GM19395 (cell line): ENCODE measurements at regions not wholly inside any gene's neighbourhood (a gene's known extent, or its start where the extent isn't known, plus 50 kb on each side); places are given as distances from the start of the nearest gene placed in this dataset.
A peak's percentile ranks its signal among the peaks of the same experiment; 100 is the strongest.

Experiments used
- ATAC-seq: cut with Tn5 transposase; IDR thresholded peaks from one replicate; pipeline ENCODE4 v1.9.1; 2021; ENCODE audit warnings: mild to moderate bottlenecking, moderate library complexity; ENCODE audit not compliant: unreplicated experiment

DNA sequence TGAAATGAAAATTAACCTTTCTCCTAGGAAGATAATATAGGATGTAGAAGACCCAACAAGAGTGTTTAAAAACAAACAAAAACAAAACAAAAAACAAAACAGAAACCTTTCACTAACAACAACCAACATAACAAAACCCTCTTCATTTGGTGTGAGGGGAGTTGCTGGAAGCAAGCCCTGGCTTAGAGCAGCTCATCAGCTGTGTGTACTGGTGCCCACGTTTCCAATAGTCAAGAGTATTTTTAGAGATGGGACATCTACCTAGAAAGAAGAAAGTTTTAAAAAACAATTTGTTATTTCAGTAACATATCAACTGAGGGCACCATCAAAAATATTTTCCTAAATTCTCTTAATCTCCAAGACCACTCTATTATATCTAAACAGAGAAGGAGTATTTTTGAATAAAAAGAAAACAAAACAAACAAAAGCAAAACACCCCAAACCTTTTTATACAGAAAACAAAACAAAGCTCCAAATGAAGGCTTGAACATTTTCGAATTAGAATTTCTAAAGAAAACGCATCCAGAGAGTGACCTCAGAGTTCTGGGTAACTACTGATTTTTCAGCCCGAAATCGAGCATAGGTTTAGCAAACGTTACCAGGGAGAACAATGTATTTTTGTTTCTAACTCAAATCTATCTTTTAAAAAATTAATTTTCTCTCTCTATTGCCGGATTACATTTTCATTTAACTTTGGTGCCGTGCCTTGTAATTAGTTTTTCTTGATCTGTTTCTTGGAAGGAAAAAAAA is 134.6 kb downstream of the INSIG2 start:
- no peak for ATAC-seq

DNA sequence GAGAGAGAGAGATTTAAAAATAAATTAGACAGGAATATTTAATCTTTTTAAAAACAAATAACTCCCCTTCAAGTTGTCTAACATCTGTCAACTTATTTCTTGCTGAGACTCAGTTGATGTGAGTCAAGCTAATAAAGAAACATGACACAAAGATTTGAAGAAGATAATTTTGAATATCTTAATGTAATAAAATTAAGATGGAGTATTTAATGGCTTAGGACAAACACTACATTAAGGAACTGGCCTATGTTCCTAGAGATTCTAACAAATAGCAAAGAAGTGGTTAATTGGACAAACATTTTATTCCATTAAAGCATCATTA is 134.0 kb downstream of the INSIG2 start:
- ATAC-seq, result no peak

DNA sequence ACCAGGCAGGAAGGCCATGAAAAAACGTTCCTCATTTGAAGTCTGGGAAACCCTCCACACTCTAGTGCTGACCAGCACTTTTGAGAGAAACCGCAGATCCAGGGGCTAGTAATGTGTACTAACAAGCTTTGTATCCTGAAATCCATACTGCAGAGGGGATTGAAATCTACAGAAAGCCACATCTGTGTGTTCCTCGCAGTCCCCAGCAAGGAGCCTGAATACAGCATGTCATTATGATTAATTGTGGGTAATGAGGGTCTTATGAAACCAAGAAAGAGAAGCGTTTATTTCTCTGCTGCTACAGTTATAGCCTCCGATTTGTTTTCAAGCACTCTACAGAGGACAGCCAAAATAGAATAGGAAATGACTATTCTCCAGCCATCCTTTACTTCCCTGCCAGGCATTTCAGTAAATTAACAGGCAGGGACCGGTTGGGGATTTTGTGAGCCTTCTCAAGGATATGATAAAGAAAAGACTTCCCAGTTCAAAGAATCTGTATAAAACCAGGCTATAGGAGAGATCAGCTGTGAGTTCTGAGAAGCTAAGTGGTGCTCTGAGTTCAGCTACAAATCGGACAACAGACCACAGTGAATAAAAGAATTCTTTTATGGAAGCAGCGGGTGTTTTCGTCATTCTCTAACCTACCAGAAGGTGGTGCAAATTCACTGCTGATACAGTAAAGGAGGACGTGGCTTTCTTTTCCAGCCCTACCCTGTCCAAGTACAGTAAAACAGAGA is 133.4 kb downstream of the INSIG2 start:
- ATAC-seq, result peak; percentile 70

DNA sequence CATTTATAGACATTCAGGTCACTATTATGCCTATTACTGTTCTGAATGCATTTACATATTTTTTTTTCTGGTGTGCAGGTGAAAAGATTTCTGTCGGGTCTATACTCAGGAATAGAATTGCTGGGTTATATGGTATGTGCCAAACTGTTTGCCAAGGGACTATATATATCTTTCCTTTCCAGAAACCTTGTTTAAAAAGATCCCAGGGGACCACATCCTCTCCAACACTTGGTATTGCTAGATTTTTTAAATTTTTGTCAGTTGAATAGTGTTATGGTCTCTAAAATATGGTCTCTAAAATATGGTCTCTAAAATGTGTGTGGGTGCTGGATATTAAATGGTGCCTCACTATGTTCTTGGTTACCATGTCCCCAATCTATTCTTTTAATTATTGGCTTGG is 131.3 kb downstream of the INSIG2 start:
- no peak for ATAC-seq

DNA sequence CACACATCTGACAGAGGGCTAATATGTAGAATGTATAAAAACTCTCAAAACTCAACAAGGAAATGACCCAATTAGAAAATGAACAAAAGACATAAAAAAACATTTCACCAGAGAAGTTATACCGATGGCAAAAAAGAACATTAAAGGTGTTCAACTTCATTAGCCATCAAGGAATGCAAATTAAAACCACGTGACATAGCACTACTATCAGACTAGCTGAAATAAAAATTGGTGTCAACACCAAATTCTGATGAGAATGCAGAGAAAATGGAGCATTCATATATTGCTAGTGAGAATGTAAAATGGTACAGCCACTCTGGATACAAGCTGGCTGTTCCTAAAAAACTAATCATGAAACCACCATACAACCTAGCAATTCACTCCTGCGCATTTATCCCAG is 128.0 kb downstream of the INSIG2 start:
- ATAC-seq, result no peak

DNA sequence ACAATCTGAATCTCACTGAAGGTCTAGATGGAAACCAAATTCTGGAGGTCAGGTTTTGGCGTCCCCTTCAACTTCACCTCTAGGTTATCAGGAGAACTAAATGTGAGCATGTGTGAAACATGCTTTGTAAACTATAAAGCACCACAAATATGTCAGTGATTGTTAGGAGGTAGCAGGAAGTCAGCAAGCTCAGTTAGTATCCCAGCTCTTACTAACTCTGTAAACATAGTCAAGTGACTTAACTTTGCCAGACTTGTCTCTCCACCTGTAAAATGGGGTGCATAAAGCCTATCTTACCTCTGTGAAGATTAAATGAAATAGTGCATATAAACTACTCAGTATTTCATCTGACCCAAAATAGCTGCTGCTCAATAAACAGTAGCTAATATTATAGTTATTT is 121.5 kb downstream of the INSIG2 start:
- no peak for ATAC-seq

DNA sequence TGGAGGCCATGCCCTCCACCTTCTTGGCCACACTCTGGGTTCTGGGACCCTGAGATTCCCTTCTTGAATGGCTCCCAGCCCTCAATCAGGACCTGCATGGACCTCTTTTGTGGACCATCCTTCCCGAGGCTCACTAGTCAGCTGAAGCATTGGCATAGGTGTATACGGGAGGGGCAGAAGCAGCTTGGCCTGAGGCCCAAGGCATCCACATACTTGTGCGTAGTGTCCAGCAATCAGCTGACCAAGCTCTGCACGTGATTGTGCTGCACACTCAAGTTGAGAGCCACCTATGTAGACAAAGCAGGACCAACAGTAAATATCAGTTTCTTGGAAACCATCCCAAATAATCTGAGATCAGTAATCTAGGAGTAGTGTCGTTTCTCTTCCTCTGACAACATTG is 119.6 kb downstream of the INSIG2 start:
- no peak for ATAC-seq

DNA sequence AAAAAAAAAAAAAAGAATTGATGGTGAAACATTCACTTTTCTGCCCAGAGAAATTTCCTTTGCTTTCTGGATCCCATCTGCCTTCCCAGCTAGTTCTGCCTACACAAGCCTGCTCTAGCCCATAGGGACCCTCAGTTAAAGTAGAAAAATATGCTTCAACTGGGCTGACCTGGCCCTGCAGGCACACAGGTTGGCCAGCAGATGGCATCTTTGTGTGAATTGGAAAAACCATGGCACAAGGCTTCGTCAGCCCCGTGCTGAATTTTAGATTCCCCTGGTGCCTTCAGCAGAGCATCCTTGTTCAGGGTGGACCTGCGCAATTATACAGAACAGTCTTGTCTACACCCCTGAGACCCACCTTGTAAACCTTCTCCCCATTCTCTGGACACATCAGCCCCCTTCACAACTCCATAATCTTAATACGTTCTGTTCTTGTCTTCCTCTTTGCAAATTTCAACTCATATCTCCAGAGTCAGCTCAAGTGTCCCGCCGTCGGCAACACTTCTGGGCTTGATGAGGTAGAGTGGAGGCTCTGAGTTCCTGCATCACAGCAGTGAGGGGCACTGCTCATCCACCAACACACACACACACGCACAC is 114.5 kb downstream of the INSIG2 start:
- ATAC-seq, result peak; percentile 99

DNA sequence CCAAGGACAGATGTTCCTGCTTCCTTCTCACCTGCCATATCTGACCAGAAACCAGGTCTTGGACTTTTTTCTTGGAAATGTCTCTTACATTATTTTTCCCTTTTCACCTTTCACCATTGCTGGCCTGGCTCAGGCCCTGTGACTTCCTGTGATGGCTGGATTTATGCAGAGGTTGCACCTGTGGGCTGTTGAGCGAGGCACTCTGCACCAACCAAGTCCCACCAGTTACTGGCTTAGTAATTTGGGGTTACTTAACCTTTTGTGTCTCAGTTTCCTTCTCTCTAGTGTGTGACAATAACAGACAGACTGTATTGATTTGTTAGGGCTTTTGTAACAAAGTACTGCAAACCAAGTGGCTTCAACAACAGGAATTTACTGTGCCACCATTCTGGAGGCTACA is 110.0 kb downstream of the INSIG2 start:
- ATAC-seq, result no peak

DNA sequence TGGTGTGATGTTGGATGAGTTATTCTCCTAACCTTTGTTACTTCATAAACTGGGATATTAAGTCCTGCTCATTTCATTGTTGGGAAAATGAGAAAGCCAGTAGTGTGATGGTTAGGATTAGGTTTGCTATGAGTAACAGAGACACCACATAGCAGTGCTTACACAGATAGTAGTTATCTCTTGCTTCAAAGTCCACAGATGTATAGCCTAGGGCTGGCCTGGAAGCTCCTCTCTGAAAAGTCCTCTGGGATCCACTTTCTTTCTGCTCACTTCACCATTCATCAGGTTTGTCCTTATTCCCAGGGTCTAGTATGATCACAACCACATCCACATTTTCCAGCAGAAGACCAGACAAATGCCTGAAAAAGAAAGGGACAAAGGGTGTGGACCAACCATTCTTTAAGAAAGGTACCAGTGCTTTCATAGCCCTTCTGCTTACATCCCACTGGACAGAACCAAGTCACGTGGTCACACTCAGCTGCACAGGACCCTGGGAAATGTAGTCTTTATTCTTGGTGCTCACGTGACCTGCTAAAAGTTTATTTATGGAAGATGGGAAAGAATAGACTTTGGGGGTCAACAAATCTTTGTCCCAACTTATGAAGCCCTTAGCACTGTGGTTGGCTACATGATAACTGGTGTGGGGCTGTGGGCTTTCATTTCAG is 108.9 kb downstream of the INSIG2 start:
- peak; percentile 75 for ATAC-seq

DNA sequence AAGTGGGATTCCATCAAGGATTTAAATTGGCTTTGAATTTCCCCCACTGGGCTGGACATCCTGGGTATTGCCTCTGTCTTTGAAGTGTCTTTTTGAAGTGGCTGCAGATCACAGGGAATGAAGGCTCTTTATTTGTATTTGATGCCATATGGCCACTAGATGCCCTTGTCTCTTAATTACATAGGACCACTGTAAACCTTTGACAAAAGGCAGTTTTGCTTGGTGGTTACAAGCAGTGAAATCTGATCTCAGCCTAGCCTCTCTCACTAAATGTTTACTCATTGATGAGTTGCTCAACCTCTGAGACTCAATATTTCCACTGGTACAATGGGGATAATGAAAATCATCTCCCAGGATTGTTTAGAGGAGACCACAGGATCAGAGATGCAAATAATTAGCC is 102.2 kb downstream of the INSIG2 start:
- no peak for ATAC-seq

DNA sequence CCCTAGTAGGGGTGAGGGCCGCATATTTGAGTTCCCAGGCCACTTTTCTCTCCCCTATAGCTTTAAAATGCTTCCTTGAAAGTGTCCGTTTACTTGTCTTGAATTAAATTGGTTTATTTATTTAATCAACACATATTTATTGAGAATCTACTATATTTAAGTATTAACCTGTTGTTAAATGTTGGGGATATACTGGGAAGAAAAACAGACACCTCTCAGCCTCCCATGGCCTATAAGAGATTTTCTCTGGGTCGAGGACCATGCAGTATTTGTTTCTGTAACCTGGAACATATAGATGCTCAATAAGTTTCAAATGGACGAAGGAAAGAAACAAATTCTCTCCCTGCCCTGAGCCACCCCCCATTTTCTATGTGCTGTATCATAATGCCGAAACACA is 98.6 kb downstream of the INSIG2 start:
- ATAC-seq, result no peak

DNA sequence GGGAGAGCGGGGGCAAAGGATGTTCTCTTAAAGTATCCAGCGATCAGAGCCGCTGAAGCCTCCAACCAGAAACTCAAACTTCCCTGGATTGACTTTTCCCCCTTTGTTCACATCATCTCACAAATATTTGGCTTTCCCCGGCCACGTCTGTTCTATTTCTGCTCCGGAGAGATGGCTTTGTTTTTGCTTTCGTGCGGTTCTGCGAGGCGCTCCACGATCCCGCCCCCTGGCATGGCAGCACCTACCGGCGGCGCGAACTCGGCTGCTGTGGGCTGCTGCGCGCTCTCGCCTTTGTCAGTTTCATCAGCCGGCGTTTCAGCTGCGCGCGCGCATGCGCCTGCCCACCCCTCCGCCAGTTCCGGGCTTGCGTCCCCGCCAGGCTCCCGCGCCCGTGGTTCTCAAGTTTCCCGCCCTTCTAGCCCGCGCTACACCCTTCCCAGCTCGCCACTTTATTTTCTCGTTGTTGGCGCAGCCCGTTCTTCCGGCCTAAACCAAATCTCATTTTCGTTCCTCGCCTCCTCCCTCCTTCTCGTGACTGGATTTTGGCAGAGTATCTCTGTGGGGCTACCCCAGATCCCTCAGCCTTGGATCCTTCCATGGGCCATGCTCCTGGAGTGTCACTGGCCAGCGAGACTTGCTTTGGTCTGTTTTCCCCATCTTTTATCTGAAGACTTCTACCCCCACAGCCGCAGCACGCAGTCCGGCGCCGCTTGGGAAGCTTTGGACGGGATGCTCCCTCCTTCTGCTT is 98.0 kb downstream of the INSIG2 start:
- peak; percentile 89 for ATAC-seq

DNA sequence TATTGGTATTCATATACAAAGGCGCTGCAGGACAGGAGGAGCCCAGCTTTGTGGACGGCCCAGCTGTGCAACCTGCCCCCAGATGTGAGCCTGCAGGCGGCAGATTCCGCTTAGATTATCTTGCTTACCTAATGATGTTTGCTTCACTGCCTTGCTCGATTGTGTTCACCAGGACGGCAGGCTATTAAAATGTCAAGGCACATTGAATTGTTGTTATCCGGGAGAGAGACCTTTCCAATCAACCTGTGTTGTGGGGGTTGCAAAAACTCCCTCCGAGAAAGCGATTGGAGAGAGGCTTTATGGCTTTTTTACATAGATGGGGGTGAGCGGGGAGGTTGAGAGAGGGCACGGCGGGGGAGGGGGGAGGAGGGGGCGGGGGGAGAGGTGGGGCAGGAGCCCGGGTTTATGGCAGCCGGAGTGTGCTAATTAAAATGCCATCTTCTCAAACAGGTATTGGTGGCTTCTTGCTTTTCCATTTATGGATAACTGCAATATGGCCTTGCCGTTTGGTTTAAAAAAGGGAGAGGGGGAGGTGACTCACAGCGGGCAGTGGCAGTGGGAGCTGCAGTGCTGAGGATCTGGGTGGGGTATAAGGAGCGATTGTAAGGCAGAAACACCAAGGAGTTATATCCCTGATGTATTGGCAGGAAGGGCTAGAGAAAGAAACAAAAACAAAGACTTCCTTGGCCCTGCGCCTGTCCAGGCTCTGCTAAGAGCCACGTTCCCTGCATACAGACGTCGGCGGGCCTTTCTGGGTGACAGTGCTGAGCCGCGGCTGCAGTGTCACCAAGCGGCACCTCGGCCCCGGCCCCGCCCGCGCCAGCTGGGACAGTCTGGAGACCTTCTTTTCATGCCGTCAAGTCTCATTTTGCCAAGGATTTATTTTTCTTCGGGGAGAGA is 97.2 kb downstream of the INSIG2 start:
- ATAC-seq, result peak; percentile 84

DNA sequence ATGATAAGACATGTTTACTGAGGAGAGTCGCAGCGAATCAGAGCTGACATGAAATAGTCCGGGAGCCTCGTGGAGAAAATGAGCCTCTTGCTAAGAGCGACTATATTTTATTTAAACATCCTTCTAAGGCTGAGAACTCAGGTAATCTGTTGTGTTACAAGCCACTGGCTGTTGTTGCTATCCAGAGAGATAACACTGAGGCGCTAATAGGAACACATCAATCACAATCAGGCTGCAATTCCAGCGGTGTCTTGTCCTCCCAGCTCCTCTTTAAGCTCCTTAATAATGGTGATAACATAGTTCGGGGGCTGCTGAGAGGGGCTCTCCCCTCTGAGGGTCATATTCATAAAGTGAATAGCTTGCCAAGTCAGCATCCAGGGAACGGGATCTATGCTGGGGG is 95.1 kb downstream of the INSIG2 start:
- ATAC-seq, result no peak

DNA sequence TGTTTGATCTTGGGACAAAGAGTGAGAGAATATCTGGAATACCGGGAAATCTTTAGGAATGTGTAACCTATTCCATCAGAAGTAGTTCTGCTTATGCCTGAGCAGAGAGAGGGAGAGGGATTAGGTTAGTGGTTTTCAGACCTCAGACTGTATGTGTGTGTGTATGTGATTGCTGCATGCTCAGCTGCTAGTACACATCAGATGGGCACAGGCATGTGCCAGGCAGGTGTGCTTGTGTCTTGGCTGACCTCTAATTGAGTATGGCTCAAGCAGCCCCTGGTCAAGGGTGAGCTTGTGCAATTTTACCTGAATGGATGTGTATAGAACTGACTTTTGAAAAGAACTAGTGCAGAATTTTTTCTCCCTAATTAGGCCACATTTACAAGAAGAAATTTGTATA is 91.2 kb downstream of the INSIG2 start:
- no peak for ATAC-seq

DNA sequence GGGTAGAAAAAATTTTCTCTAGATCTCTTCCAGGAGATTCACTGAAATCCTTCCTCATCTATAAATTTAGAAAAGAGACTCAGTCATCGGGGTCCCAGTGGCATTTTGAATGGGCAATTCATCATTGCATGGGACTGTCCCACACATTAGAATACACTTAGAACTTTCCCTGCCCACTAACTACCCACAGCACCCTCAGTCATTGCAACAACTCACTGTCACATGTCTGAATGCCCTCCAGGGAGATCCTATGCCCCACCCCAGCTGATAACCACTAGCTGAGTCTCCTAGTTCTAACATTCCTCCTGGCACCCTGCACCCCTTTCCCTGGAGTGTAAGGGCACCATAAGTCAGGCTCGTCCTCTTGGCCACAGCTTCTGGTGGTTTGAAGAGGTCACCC is 89.6 kb downstream of the INSIG2 start:
- no peak for ATAC-seq

DNA sequence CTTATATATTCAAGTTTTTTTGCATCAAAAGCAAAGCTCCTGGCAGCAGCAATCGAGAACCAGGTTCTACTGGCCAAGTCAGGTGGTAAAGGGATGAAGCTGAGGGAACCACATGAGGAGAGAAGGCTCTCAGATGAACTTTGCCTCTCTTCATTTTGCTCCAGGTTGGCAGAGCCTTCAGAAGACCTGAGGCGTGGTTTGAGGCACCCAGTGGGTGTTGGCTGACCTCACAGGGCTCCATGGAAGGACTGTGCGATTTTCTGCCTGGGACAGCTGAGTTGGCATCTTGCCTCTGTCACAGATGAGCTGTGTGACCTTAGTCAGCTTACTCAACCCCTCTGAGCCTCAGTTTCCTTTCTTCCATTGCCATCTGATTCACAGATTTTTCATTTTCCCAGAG is 89.0 kb downstream of the INSIG2 start:
- ATAC-seq, result no peak

DNA sequence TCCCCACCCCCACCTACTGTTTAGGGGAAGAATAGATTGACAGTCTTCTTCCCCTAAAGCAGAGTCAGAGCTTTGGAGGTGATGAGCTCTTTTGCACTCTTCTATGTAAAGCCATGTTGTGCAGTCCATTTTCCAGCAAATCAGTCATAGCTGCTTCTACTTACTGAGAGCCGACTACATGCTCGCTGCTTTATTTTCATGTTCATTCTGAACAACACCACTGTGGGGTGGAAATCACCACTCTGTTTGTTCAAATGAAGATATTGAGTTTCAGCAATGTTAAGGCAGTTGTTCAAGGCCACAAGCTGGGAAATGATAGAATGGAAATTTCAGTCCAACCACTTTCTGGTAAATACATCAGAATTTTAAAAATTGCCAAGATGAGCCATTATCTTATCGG is 88.3 kb downstream of the INSIG2 start:
- no peak for ATAC-seq

DNA sequence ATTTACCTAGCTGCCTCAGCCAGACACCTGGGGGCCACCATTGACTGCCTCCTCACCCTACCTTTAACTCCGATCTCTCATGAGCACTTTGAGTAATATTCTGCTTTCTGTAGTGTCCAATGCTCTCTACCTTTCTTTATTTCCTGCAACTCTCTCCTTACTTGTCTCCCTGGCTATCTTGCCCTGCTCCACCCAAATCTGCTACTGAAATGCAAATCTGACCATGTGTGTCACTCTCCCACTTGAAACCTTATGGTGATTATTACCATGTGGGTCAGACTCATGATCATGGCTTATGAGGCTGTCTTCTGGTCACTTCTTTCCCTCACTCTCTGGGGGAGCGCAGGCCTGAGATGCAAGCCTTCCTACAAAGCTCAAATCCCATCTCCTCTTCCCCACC is 83.3 kb downstream of the INSIG2 start:
- no peak for ATAC-seq
